Left ventricle myocardium superior (tissue), 1 donor: ENCODE measurements at regions not wholly inside any gene's neighbourhood (a gene's known extent, or its start where the extent isn't known, plus 50 kb on each side); places are given as distances from the start of the nearest gene placed in this dataset.
"Not testable (repeated sequence)": the region's sequence is repeated elsewhere in the genome, so short reads cannot be mapped to it uniquely, and the experiment has no call there.

Experiments
- ATAC-seq: fragments of 200-7000 bp; cut with Tn5 transposase; one replicate; pipeline ENCODE4 v1.9.1; 2020; ENCODE audit warnings: mild to moderate bottlenecking, moderate library complexity
- DNase-seq: peaks from one replicate; pipeline ENCODE4 v3.0.0-alpha.2; 2020
- intact Hi-C: fragments of 100-400 bp; cut with micrococcal nuclease; formaldehyde crosslinking; loops from one replicate; pipeline ENCODE4 v1.11.0; 2022
- donor health status: DM: no; HTN: yes; CAD: no; lungs with severe emphysema.

GRCh38 chr6:81981812-81982211 lies 229.3 kb upstream of the TENT5A start:
- ATAC-seq, result peak; percentile 47

GRCh38 chr6:81979767-81980166 lies 227.3 kb upstream of the TENT5A start:
- no peak for ATAC-seq
- intact Hi-C loops, result no loop called here
- DNase-seq, result no peak

More at GRCh38 chr6:81981812-81982211, 229.3 kb upstream of the TENT5A start:
- no peak for DNase-seq
- intact Hi-C loops, result no loop called here

- no peak for ATAC-seq
- intact Hi-C loops, result no loop called here
- no peak for DNase-seq
These were observed 226.8 kb upstream of the TENT5A start for GRCh38 chr6:81979329-81979728.

- ATAC-seq, result no peak
- no peak for DNase-seq
- intact Hi-C loops, result no loop called here
These were observed 225.7 kb upstream of the TENT5A start for GRCh38 chr6:81978230-81978629.

GRCh38 chr6:81977486-81977885 lies 225.0 kb upstream of the TENT5A start:
- intact Hi-C loops, result no loop called here
- DNase-seq (no peak), ATAC-seq (no peak)

- no peak for ATAC-seq
- no peak for DNase-seq
- intact Hi-C loops, result no loop called here
These were observed 217.3 kb upstream of the TENT5A start for GRCh38 chr6:81969814-81970213.

- DNase-seq, result no peak
- intact Hi-C loops, result no loop called here
- ATAC-seq, result no peak
These were observed 216.5 kb upstream of the TENT5A start for GRCh38 chr6:81969011-81969410.

- ATAC-seq (no peak), DNase-seq (no peak)
- intact Hi-C loops, result no loop called here
These were observed 214.5 kb upstream of the TENT5A start for GRCh38 chr6:81966968-81967367.

GRCh38 chr6:81962198-81962597 lies 209.7 kb upstream of the TENT5A start:
- ATAC-seq (no peak), DNase-seq (no peak)
- intact Hi-C loops, result no loop called here

GRCh38 chr6:81950877-81951276 lies 198.4 kb upstream of the TENT5A start:
- intact Hi-C loops, result no loop called here
- ATAC-seq (no peak), DNase-seq (no peak)

- no peak for DNase-seq
- intact Hi-C loops, result no loop called here
These were observed 196.4 kb upstream of the TENT5A start for GRCh38 chr6:81948861-81949260.

GRCh38 chr6:81948196-81948595 lies 195.7 kb upstream of the TENT5A start:
- ATAC-seq, DNase-seq, intact Hi-C loops: not testable (repeated sequence)

More at GRCh38 chr6:81948861-81949260, 196.4 kb upstream of the TENT5A start:
- ATAC-seq, result no peak

GRCh38 chr6:81944661-81945060 lies 192.2 kb upstream of the TENT5A start:
- ATAC-seq, result no peak
- intact Hi-C loops, result no loop called here
- DNase-seq, result no peak

- ATAC-seq, DNase-seq, intact Hi-C loops: not testable (repeated sequence)
These were observed 190.4 kb upstream of the TENT5A start for GRCh38 chr6:81942842-81943241.

GRCh38 chr6:81942067-81942370 lies 189.5 kb upstream of the TENT5A start:
- DNase-seq, result no peak
- intact Hi-C loops, result no loop called here
- no peak for ATAC-seq

GRCh38 chr6:81940451-81940985 lies 188.0 kb upstream of the TENT5A start:
- intact Hi-C loops, result no loop called here
- DNase-seq (no peak), ATAC-seq (no peak)

- DNase-seq, result no peak
- ATAC-seq, result no peak
- intact Hi-C loops, result no loop called here
These were observed 187.3 kb upstream of the TENT5A start for GRCh38 chr6:81939766-81940165.

- intact Hi-C loops, result no loop called here
These were observed 186.7 kb upstream of the TENT5A start for GRCh38 chr6:81938991-81939732.

GRCh38 chr6:81938014-81938856 lies 185.8 kb upstream of the TENT5A start:
- intact Hi-C loops, result no loop called here
- DNase-seq, result no peak
- ATAC-seq, result peak; percentile 56

More at GRCh38 chr6:81938991-81939732, 186.7 kb upstream of the TENT5A start:
- no peak for ATAC-seq
- DNase-seq, result no peak

GRCh38 chr6:81937296-81937937 lies 184.9 kb upstream of the TENT5A start:
- intact Hi-C loops, result no loop called here
- no peak for DNase-seq
- ATAC-seq, result no peak
